A673 (cell line): ENCODE measurements at regions not wholly inside any gene's neighbourhood (a gene's known extent, or its start where the extent isn't known, plus 50 kb on each side); places are given as distances from the start of the nearest gene placed in this dataset.

Source experiments
- BruUV-seq: library from RNA; stranded (reverse); fragments of 400-500 nt; replicated peaks from 2 replicates; lab custom pipeline; 2021; lab: Mats Ljungman, UMichigan
- CTCF ChIA-PET: fragments of 300-600 bp; sonication (Branson Sonifier 250); formaldehyde crosslinking; loops from one replicate; lab custom pipeline; 2022; ENCODE audit warnings: antibody characterized with exemption; lab: Charles Lee
- POLR2A ChIA-PET: fragments of 300-600 bp; sonication (Branson Sonifier 250); formaldehyde crosslinking; loops from one replicate; lab custom pipeline; 2022; ENCODE audit warnings: antibody characterized with exemption; ENCODE audit not compliant: low non-redundant PET; lab: Charles Lee
- DNase-seq: peaks from one replicate; pipeline ENCODE4 v3.0.0-alpha.2; 2015; ENCODE audit warnings: low spot score
- H3K27ac ChIP-seq: fragments of 200-600 bp; sonication (generic); 2 replicates; pipeline ENCODE4 v1.5.1; 2016; ENCODE audit warnings: mixed run types, low read depth, mild to moderate bottlenecking, mixed read lengths, antibody characterized with exemption, low read length; ENCODE audit not compliant: poor library complexity, severe bottlenecking
- H3K27me3 ChIP-seq: fragments of 200-600 bp; sonication (generic); replicated peaks from 2 replicates; pipeline ENCODE4 v1.6.1; 2017; ENCODE audit warnings: mixed run types, low read depth, mild to moderate bottlenecking, mixed read lengths, antibody characterized with exemption, low read length; ENCODE audit not compliant: insufficient read depth, poor library complexity
- H3K36me3 ChIP-seq: fragments of 200-600 bp; sonication (generic); 2 replicates; pipeline ENCODE4 v1.6.1; 2016; ENCODE audit warnings: mixed run types, mild to moderate bottlenecking, mixed read lengths, antibody characterized with exemption, low read length; ENCODE audit not compliant: insufficient read depth, poor library complexity, severe bottlenecking
- H3K4me1 ChIP-seq: fragments of 200-600 bp; sonication (generic); 2 replicates; pipeline ENCODE4 v1.6.1; 2017; ENCODE audit warnings: mixed run types, mild to moderate bottlenecking, mixed read lengths, antibody characterized with exemption, low read length; ENCODE audit not compliant: insufficient read depth, poor library complexity, severe bottlenecking
- H3K4me3 ChIP-seq: fragments of 200-600 bp; sonication (generic); 2 replicates; pipeline ENCODE4 v1.5.1; 2016; ENCODE audit warnings: low read depth, mixed run types, mild to moderate bottlenecking, mixed read lengths, low read length; ENCODE audit not compliant: poor library complexity, severe bottlenecking
- H3K9me3 ChIP-seq: fragments of 200-600 bp; sonication (generic); 2 replicates; pipeline ENCODE4 v1.6.1; 2016; ENCODE audit warnings: mixed run types, low read depth, mild to moderate bottlenecking, mixed read lengths, antibody characterized with exemption, low read length; ENCODE audit not compliant: poor library complexity, severe bottlenecking
- CTCF ChIP-seq: fragments of 300-800, 200-600 bp; sonication (generic); conservative IDR thresholded peaks from 2 replicates; pipeline ENCODE4 v1.5.1; 2017; ENCODE audit warnings: low read depth, mild to moderate bottlenecking, antibody characterized with exemption, low read length, moderate library complexity, mixed read lengths
- EZH2 ChIP-seq: fragments of 200-600 bp; sonication (generic); IDR thresholded peaks from 2 replicates; pipeline ENCODE4 v1.6.1; 2017; ENCODE audit warnings: borderline replicate concordance, low read depth, mild to moderate bottlenecking, mixed read lengths, antibody characterized with exemption, low read length; ENCODE audit not compliant: poor library complexity, severe bottlenecking
- intact Hi-C: fragments of 100-400 bp; cut with micrococcal nuclease; formaldehyde crosslinking; loops from one replicate; pipeline ENCODE4 v1.10.0; 2022; ENCODE audit not compliant: unreplicated experiment

GRCh38 chr2:16394072-16394985 is 271.3 kb downstream of the CYRIA start:
- BruUV-seq = no TSS peak
- Histone ChIP-seq H3K27ac (no peak overlapping the region), H3K27me3 (peaks cover 11% of the 10 kb centered on the region), H3K4me3 (no peak overlapping the region), H3K36me3 (no peaks in the 10 kb centered on the region), H3K4me1 (no peaks in the 10 kb centered on the region), H3K9me3 (no peaks in the 10 kb centered on the region)
- TF ChIP-seq EZH2 (no peak), CTCF (no peak)
- CTCF ChIA-PET = no interaction called here
- POLR2A ChIA-PET = no interaction called here
- intact Hi-C loops = no loop called here
- peak; percentile 46 for DNase-seq

GRCh38 chr2:16393500-16394071 is 272.0 kb downstream of the CYRIA start:
- no peaks in the 10 kb centered on the region for H3K9me3 ChIP-seq
- H3K36me3 ChIP-seq = no peaks in the 10 kb centered on the region
- no peak overlapping the region for H3K4me3 ChIP-seq
- no peak for DNase-seq
- TF ChIP-seq CTCF (no peak), EZH2 (no peak)
- no TSS peak for BruUV-seq
- no peaks in the 10 kb centered on the region for H3K4me1 ChIP-seq
- H3K27me3 ChIP-seq = peaks cover 11% of the 10 kb centered on the region
- H3K27ac ChIP-seq = no peak overlapping the region
- ChIA-PET POLR2A (no interaction called here), CTCF (no interaction called here)
- intact Hi-C loops = no loop called here

DNA sequence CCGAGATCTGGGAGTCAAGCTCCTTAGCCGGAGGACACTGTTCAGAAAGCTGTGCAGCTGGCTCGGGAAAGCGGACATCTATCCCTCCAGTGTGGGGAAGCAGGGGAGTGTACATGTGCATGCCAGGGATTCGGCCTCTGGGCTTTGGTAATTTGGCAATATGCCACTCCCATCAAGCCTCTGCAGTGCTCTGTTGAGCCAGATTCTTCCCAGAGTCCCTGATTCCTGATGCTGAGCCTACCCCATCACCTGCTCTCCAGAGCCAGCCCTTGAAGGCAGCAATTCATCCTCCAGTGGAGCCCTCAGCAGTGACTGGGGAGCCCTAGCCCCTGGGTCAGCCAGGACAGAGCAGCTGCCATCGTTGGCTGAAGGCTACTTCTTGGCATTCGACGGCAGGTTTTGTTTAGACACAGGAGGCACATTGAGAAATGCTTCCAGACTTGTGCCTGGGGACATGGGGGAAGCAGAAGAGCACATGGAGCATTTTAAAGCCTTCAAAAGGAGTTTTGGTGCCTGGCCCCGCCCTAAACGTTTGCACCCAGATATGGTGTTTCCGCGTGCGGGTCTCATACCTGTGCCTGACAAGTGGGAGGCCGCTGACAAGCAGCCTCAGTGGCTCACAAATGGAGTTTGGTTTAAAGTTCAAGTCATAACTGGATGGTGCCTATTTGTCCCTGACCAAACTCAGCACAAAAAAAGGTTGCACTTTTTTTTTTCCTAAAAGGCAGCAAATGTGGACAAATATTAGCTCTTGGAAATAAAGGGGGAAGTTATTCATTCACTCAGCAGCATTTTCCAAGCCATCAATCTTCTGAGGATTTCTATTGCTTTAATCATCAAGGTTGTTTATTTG is 272.8 kb downstream of the CYRIA start:
- no peaks in the 10 kb centered on the region for H3K9me3 ChIP-seq
- no peaks in the 10 kb centered on the region for H3K36me3 ChIP-seq
- TF ChIP-seq EZH2 = no peak
- no peak for TF ChIP-seq CTCF
- H3K4me1 ChIP-seq = no peaks in the 10 kb centered on the region
- CTCF ChIA-PET = no interaction called here
- peaks cover 11% of the 10 kb centered on the region for H3K27me3 ChIP-seq
- no TSS peak for BruUV-seq
- H3K27ac ChIP-seq = no peak overlapping the region
- intact Hi-C loops = no loop called here
- no peak overlapping the region for H3K4me3 ChIP-seq
- DNase-seq = no peak
- POLR2A ChIA-PET = no interaction called here
